Liver (tissue), 8 donors: ENCODE measurements at regions not wholly inside any gene's neighbourhood (a gene's known extent, or its start where the extent isn't known, plus 50 kb on each side); places are given as distances from the start of the nearest gene placed in this dataset.

ENCODE experiments used
- DNase-seq: peaks from one replicate; pipeline ENCODE4 v3.0.0-alpha.2; 2017; ENCODE audit warnings: low spot score
- H3K27ac ChIP-seq, 2 donors: one replicate each; pipeline ENCODE4 v1.7.0; 2013; ENCODE audit warnings: inconsistent platforms in 2 of 2, low read length in 2 of 2, control low read depth in 1 of 2, low read depth in 1 of 2, mild to moderate bottlenecking in 1 of 2
- H3K27me3 ChIP-seq, 4 donors: one replicate each; pipeline versions ENCODE4 v1.6.1 to v1.7.0; 2013; ENCODE audit warnings: low read length in 3 of 4, inconsistent platforms in 1 of 4, mild to moderate bottlenecking in 1 of 4, moderate library complexity in 1 of 4; ENCODE audit not compliant: control insufficient read depth in 4 of 4, insufficient read depth in 4 of 4
- H3K36me3 ChIP-seq, 4 donors: one replicate each; pipeline versions ENCODE4 v1.6.1 to v1.7.0; 2013; ENCODE audit warnings: low read length in 3 of 4, mild to moderate bottlenecking in 3 of 4, low read depth in 1 of 4, moderate library complexity in 1 of 4; ENCODE audit not compliant: control insufficient read depth in 4 of 4, insufficient read depth in 3 of 4
- H3K4me1 ChIP-seq, 4 donors: one replicate each; pipeline versions ENCODE4 v1.6.1 to v1.7.0; 2013; ENCODE audit warnings: low read length in 3 of 4, mild to moderate bottlenecking in 3 of 4, moderate library complexity in 1 of 4; ENCODE audit not compliant: control insufficient read depth in 4 of 4, insufficient read depth in 4 of 4
- H3K4me3 ChIP-seq, 3 donors: one replicate each; pipeline versions ENCODE4 v1.6.1 to v1.7.0; 2013; ENCODE audit warnings: low read length in 3 of 3, control low read depth in 1 of 3, low read depth in 1 of 3, mild to moderate bottlenecking in 1 of 3
- H3K9ac ChIP-seq, 2 donors: one replicate each; pipeline ENCODE4 v1.7.0; 2013; ENCODE audit warnings: low read length in 2 of 2, mild to moderate bottlenecking in 2 of 2, moderate library complexity in 2 of 2, control low read depth in 1 of 2, low read depth in 1 of 2
- H3K9me3 ChIP-seq, 4 donors: one replicate each; pipeline versions ENCODE4 v1.6.1 to v1.7.0; 2013; ENCODE audit warnings: low read length in 3 of 4; ENCODE audit not compliant: control insufficient read depth in 4 of 4
- EGR1 ChIP-seq, 2 donors: IDR thresholded peaks; 2 replicates each; pipeline ENCODE4 v1.6.1; 2016 to 2018; ENCODE audit warnings: antibody characterized with exemption in 2 of 2, low read depth in 2 of 2
- FOXA1 ChIP-seq: IDR thresholded peaks from 2 replicates; pipeline ENCODE4 v1.6.1; 2016; ENCODE audit warnings: antibody characterized with exemption
- FOXA2 ChIP-seq: IDR thresholded peaks from 2 replicates; pipeline ENCODE4 v1.6.1; 2016; ENCODE audit warnings: antibody characterized with exemption
- GABPA ChIP-seq, 2 donors: IDR thresholded peaks in 1 of 2; conservative IDR thresholded peaks in 1 of 2; 2 replicates each; pipeline ENCODE4 v1.6.1; 2016; ENCODE audit warnings: antibody characterized with exemption in 2 of 2, mild to moderate bottlenecking in 1 of 2, moderate library complexity in 1 of 2
- HNF4A ChIP-seq, 2 donors: conservative IDR thresholded peaks; 2 replicates each; pipeline ENCODE4 v1.6.1; 2016; ENCODE audit warnings: antibody characterized with exemption in 2 of 2, mild to moderate bottlenecking in 2 of 2
- HNF4G ChIP-seq: IDR thresholded peaks from 2 replicates; pipeline ENCODE4 v1.6.1; 2016; ENCODE audit warnings: antibody characterized with exemption
- JUND ChIP-seq, 2 donors: IDR thresholded peaks; 2 replicates each; pipeline ENCODE4 v1.6.1; 2016; ENCODE audit warnings: antibody characterized with exemption in 2 of 2
- NR2F2 ChIP-seq: IDR thresholded peaks from 2 replicates; pipeline ENCODE4 v1.6.1; 2016; ENCODE audit warnings: antibody characterized with exemption
- RAD21 ChIP-seq, 2 donors: IDR thresholded peaks; 2 replicates each; pipeline ENCODE4 v1.6.1; 2016; ENCODE audit warnings: antibody characterized with exemption in 2 of 2, mild to moderate bottlenecking in 2 of 2
- RXRA ChIP-seq, 2 donors: IDR thresholded peaks; 2 replicates each; pipeline ENCODE4 v1.6.1; 2017 to 2018; ENCODE audit warnings: antibody characterized with exemption in 2 of 2, mild to moderate bottlenecking in 1 of 2
- SP1 ChIP-seq: IDR thresholded peaks from 2 replicates; pipeline ENCODE4 v1.6.1; 2018; ENCODE audit warnings: antibody characterized with exemption, mild to moderate bottlenecking
- TAF1 ChIP-seq: conservative IDR thresholded peaks from 2 replicates; pipeline ENCODE4 v1.6.1; 2016; ENCODE audit warnings: antibody characterized with exemption, mild to moderate bottlenecking
- YY1 ChIP-seq: IDR thresholded peaks from 2 replicates; pipeline ENCODE4 v1.6.1; 2016; ENCODE audit warnings: antibody characterized with exemption, mild to moderate bottlenecking
- WGBS: extraction: QIAGEN DNeasy Blood & Tissue Kit; methylation state at CpG from one replicate; pipeline ENCODE4 v1.1.7; 2013; 5-methylcytosine and 5-hydroxymethylcytosine counted together
- TF ChIP-seq, protein P1 (sequence below): fragments of 150-350 bp; IDR thresholded peaks from 2 replicates; pipeline ENCODE4 v1.5.1; 2017; ENCODE audit warnings: improper control_type of control experiment, low read depth, low read length; ENCODE audit not compliant: missing input control
- TF ChIP-seq, protein P2 (sequence below): IDR thresholded peaks from 2 replicates; pipeline ENCODE4 v1.6.1; 2016; ENCODE audit warnings: antibody characterized with exemption
- TF ChIP-seq, protein P3 (sequence below): IDR thresholded peaks from 2 replicates; pipeline ENCODE4 v1.6.1; 2016; ENCODE audit warnings: antibody characterized with exemption
- TF ChIP-seq, protein P4 (sequence below): IDR thresholded peaks from 2 replicates; pipeline ENCODE4 v1.6.1; 2016; ENCODE audit warnings: antibody characterized with exemption
- TF ChIP-seq, protein P5 (sequence below): IDR thresholded peaks from 2 replicates; pipeline ENCODE4 v1.6.1; 2016; ENCODE audit warnings: antibody characterized with exemption, mild to moderate bottlenecking
- donor health status: healthy.
- donor health status: healthy.
- donor health status: healthy.
- donor health status: healthy.
- donor health status: healthy.

DNA sequence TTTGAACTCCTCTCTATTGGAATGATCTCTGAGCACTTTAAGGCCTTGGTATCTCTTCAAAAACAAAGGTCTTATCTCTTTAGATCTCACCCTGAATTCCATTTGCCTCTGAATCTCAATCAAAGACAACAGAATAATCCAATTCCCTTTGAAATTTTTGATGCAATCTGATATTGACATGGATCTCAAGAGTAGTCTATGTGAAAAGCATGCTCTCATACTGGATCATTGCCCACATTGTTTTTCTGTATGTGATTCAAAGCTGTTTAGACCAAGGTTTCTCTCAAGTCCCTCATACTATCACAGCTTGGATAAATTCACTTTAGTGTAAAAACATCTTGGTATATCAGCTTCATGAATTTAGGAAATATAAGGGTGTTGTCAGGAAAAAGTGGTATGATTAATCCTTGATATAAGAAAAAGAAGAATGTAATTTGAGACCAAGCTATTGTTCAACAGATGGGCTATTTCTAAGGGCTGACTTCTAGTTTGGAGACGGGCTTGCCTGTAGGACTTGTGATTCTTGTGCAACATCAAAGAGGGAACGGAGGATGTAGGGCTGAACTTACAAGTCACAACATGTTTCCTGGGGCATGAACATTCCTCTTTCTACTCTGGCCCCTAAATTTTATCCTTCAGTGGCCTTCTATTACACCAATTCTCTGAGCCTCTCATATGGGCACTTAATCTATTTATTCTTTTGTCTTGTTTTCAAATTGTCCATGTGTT lies 77.9 kb upstream of the CITED2 start:
- Histone ChIP-seq H3K27ac (no peak overlapping the region), H3K36me3 (no peaks in the 10 kb centered on the region), H3K4me1 (no peaks in the 10 kb centered on the region), H3K27me3 (no peaks in the 10 kb centered on the region), H3K9me3 (no peaks in the 10 kb centered on the region), H3K9ac (no peak overlapping the region), H3K4me3 (no peak overlapping the region)
- TF ChIP-seq RAD21 (IDR thresholded peaks at IDR 0.05) (no peak), HNF4A (conservative IDR thresholded peaks at IDR 0.05) (no peak), NR2F2 (no peak), FOXA2 (no peak), RXRA (IDR thresholded peaks at IDR 0.05) (no peak), TAF1 (no peak), HNF4G (no peak), GABPA (IDR thresholded peaks at IDR 0.05 in 1 of 2, conservative IDR thresholded peaks at IDR 0.05 in 1 of 2) (no peak), YY1 (no peak), FOXA1 (no peak), SP1 (no peak), EGR1 (IDR thresholded peaks at IDR 0.05; ENCODE audit: low read depth in 2 of 2) (no peak), JUND (IDR thresholded peaks at IDR 0.05) (no peak)
- TF ChIP-seq, protein P1, sequence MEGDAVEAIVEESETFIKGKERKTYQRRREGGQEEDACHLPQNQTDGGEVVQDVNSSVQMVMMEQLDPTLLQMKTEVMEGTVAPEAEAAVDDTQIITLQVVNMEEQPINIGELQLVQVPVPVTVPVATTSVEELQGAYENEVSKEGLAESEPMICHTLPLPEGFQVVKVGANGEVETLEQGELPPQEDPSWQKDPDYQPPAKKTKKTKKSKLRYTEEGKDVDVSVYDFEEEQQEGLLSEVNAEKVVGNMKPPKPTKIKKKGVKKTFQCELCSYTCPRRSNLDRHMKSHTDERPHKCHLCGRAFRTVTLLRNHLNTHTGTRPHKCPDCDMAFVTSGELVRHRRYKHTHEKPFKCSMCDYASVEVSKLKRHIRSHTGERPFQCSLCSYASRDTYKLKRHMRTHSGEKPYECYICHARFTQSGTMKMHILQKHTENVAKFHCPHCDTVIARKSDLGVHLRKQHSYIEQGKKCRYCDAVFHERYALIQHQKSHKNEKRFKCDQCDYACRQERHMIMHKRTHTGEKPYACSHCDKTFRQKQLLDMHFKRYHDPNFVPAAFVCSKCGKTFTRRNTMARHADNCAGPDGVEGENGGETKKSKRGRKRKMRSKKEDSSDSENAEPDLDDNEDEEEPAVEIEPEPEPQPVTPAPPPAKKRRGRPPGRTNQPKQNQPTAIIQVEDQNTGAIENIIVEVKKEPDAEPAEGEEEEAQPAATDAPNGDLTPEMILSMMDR = no peak
- TF ChIP-seq, protein P2, sequence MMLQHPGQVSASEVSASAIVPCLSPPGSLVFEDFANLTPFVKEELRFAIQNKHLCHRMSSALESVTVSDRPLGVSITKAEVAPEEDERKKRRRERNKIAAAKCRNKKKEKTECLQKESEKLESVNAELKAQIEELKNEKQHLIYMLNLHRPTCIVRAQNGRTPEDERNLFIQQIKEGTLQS = no peak
- TF ChIP-seq, protein P3, sequence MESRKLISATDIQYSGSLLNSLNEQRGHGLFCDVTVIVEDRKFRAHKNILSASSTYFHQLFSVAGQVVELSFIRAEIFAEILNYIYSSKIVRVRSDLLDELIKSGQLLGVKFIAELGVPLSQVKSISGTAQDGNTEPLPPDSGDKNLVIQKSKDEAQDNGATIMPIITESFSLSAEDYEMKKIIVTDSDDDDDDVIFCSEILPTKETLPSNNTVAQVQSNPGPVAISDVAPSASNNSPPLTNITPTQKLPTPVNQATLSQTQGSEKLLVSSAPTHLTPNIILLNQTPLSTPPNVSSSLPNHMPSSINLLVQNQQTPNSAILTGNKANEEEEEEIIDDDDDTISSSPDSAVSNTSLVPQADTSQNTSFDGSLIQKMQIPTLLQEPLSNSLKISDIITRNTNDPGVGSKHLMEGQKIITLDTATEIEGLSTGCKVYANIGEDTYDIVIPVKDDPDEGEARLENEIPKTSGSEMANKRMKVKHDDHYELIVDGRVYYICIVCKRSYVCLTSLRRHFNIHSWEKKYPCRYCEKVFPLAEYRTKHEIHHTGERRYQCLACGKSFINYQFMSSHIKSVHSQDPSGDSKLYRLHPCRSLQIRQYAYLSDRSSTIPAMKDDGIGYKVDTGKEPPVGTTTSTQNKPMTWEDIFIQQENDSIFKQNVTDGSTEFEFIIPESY = no peak
- TF ChIP-seq, protein P4, sequence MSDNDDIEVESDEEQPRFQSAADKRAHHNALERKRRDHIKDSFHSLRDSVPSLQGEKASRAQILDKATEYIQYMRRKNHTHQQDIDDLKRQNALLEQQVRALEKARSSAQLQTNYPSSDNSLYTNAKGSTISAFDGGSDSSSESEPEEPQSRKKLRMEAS = no peak
- TF ChIP-seq, protein P5, sequence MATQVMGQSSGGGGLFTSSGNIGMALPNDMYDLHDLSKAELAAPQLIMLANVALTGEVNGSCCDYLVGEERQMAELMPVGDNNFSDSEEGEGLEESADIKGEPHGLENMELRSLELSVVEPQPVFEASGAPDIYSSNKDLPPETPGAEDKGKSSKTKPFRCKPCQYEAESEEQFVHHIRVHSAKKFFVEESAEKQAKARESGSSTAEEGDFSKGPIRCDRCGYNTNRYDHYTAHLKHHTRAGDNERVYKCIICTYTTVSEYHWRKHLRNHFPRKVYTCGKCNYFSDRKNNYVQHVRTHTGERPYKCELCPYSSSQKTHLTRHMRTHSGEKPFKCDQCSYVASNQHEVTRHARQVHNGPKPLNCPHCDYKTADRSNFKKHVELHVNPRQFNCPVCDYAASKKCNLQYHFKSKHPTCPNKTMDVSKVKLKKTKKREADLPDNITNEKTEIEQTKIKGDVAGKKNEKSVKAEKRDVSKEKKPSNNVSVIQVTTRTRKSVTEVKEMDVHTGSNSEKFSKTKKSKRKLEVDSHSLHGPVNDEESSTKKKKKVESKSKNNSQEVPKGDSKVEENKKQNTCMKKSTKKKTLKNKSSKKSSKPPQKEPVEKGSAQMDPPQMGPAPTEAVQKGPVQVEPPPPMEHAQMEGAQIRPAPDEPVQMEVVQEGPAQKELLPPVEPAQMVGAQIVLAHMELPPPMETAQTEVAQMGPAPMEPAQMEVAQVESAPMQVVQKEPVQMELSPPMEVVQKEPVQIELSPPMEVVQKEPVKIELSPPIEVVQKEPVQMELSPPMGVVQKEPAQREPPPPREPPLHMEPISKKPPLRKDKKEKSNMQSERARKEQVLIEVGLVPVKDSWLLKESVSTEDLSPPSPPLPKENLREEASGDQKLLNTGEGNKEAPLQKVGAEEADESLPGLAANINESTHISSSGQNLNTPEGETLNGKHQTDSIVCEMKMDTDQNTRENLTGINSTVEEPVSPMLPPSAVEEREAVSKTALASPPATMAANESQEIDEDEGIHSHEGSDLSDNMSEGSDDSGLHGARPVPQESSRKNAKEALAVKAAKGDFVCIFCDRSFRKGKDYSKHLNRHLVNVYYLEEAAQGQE = no peak
- no peak for DNase-seq
- 89% methylated on average over 2 of the region's 2 CpGs for WGBS
